ENCODE measurements at regions not wholly inside any gene's neighbourhood (a gene's known extent, or its start where the extent isn't known, plus 50 kb on each side); places are given as distances from the start of the nearest gene placed in this dataset.

GRCh38 chr2:14565666-14566065, 66.9 kb upstream of the LRATD1 start:
- Histone ChIP-seq H3K9me3 (ENCODE audit: insufficient read depth, low read length) (no peaks in the 10 kb centered on the region), H4K20me1 (ENCODE audit: low read depth, low read length) (no peaks in the 10 kb centered on the region), H3K36me3 (ENCODE audit: low read length) (no peaks in the 10 kb centered on the region), H3K4me3 (ENCODE audit: insufficient read depth, low read length, poor library complexity, severe bottlenecking) (no peak overlapping the region), H3K27ac (ENCODE audit: low read depth, low read length) (no peak overlapping the region), H3K79me2 (ENCODE audit: insufficient read depth, low read length) (no peaks in the 10 kb centered on the region), H3F3A (ENCODE audit: insufficient read depth) (no peaks in the 10 kb centered on the region), H3K4me2 (ENCODE audit: low read depth, low read length, poor library complexity, severe bottlenecking) (no peak overlapping the region), H2AFZ (ENCODE audit: low read depth, low read length, severe bottlenecking) (no peak overlapping the region), H3K9ac (ENCODE audit: low read length) (no peak overlapping the region), H3K27me3 (ENCODE audit: low read length) (no peaks in the 10 kb centered on the region), H3K9me2 (replicated peaks; ENCODE audit: insufficient read depth, low read length) (no peaks in the 10 kb centered on the region)
- TF ChIP-seq EZH2phosphoT487 (conservative IDR thresholded peaks at IDR 0.05; ENCODE audit: low read length) = no peak
- no peak for TF ChIP-seq CTCF (IDR thresholded peaks at IDR 0.05; ENCODE audit: insufficient read depth, low read length, poor library complexity, severe bottlenecking)

- Histone ChIP-seq H3K9me3 (ENCODE audit: insufficient read depth, low read length) (no peaks in the 10 kb centered on the region), H3K27me3 (ENCODE audit: low read length) (no peaks in the 10 kb centered on the region), H2AFZ (ENCODE audit: low read depth, low read length, severe bottlenecking) (no peak overlapping the region), H3K9me2 (replicated peaks; ENCODE audit: insufficient read depth, low read length) (no peaks in the 10 kb centered on the region), H3K4me2 (ENCODE audit: low read depth, low read length, poor library complexity, severe bottlenecking) (no peak overlapping the region), H4K20me1 (ENCODE audit: low read depth, low read length) (no peaks in the 10 kb centered on the region), H3K4me3 (ENCODE audit: insufficient read depth, low read length, poor library complexity, severe bottlenecking) (no peak overlapping the region), H3F3A (ENCODE audit: insufficient read depth) (no peaks in the 10 kb centered on the region), H3K9ac (ENCODE audit: low read length) (no peak overlapping the region), H3K36me3 (ENCODE audit: low read length) (no peaks in the 10 kb centered on the region), H3K27ac (ENCODE audit: low read depth, low read length) (no peak overlapping the region), H3K79me2 (ENCODE audit: insufficient read depth, low read length) (no peaks in the 10 kb centered on the region)
- TF ChIP-seq CTCF (IDR thresholded peaks at IDR 0.05; ENCODE audit: insufficient read depth, low read length, poor library complexity, severe bottlenecking) = no peak
- TF ChIP-seq EZH2phosphoT487 (conservative IDR thresholded peaks at IDR 0.05; ENCODE audit: low read length) = no peak
Observed at GRCh38 chr2:14567561-14567960, 65.0 kb upstream of the LRATD1 start.

DNA sequence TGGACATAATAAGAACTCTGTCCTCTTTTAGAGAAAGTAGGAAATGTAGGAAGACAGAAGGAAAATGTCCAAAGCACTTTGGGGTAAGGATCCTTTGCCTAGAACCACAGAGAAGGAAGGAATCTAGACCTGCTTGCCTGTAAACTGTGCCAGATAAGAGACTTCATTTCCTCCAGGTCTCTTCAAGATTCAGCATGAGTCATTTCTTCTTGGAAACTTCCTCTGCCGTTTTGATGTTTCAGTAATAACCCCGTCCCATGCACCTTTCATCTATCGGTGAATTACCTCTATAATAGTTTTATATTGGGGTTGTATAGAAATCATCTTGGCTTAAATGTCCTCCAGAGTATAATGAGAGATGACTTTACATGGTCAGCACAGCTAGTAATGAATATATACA, 63.2 kb upstream of the LRATD1 start:
- no peaks in the 10 kb centered on the region for H3K79me2 ChIP-seq (ENCODE audit: insufficient read depth, low read length)
- no peak for TF ChIP-seq CTCF (IDR thresholded peaks at IDR 0.05; ENCODE audit: insufficient read depth, low read length, poor library complexity, severe bottlenecking)
- TF ChIP-seq EZH2phosphoT487 (conservative IDR thresholded peaks at IDR 0.05; ENCODE audit: low read length) = no peak
- no peaks in the 10 kb centered on the region for H3K27me3 ChIP-seq (ENCODE audit: low read length)
- no peaks in the 10 kb centered on the region for H3F3A ChIP-seq (ENCODE audit: insufficient read depth)
- no peaks in the 10 kb centered on the region for H3K9me2 ChIP-seq (replicated peaks; ENCODE audit: insufficient read depth, low read length)
- H4K20me1 ChIP-seq (ENCODE audit: low read depth, low read length) = no peaks in the 10 kb centered on the region
- no peaks in the 10 kb centered on the region for H3K36me3 ChIP-seq (ENCODE audit: low read length)
- no peak overlapping the region for H2AFZ ChIP-seq (ENCODE audit: low read depth, low read length, severe bottlenecking)
- H3K9me3 ChIP-seq (ENCODE audit: insufficient read depth, low read length) = no peaks in the 10 kb centered on the region
- no peak overlapping the region for H3K27ac ChIP-seq (ENCODE audit: low read depth, low read length)
- no peak overlapping the region for H3K4me3 ChIP-seq (ENCODE audit: insufficient read depth, low read length, poor library complexity, severe bottlenecking)
- H3K4me2 ChIP-seq (ENCODE audit: low read depth, low read length, poor library complexity, severe bottlenecking) = no peak overlapping the region
- H3K9ac ChIP-seq (ENCODE audit: low read length) = no peak overlapping the region

- no peak overlapping the region for H3K4me3 ChIP-seq (ENCODE audit: insufficient read depth, low read length, poor library complexity, severe bottlenecking)
- no peaks in the 10 kb centered on the region for H4K20me1 ChIP-seq (ENCODE audit: low read depth, low read length)
- no peaks in the 10 kb centered on the region for H3K9me2 ChIP-seq (replicated peaks; ENCODE audit: insufficient read depth, low read length)
- no peaks in the 10 kb centered on the region for H3F3A ChIP-seq (ENCODE audit: insufficient read depth)
- H3K27me3 ChIP-seq (ENCODE audit: low read length) = no peaks in the 10 kb centered on the region
- no peak overlapping the region for H3K27ac ChIP-seq (ENCODE audit: low read depth, low read length)
- no peak overlapping the region for H2AFZ ChIP-seq (ENCODE audit: low read depth, low read length, severe bottlenecking)
- H3K4me2 ChIP-seq (ENCODE audit: low read depth, low read length, poor library complexity, severe bottlenecking) = no peak overlapping the region
- TF ChIP-seq CTCF (IDR thresholded peaks at IDR 0.05; ENCODE audit: insufficient read depth, low read length, poor library complexity, severe bottlenecking) = no peak
- TF ChIP-seq EZH2phosphoT487 (conservative IDR thresholded peaks at IDR 0.05; ENCODE audit: low read length) = no peak
- H3K9ac ChIP-seq (ENCODE audit: low read length) = no peak overlapping the region
- no peaks in the 10 kb centered on the region for H3K79me2 ChIP-seq (ENCODE audit: insufficient read depth, low read length)
- no peaks in the 10 kb centered on the region for H3K9me3 ChIP-seq (ENCODE audit: insufficient read depth, low read length)
- H3K36me3 ChIP-seq (ENCODE audit: low read length) = no peaks in the 10 kb centered on the region
Observed at GRCh38 chr2:14572633-14573032, 59.9 kb upstream of the LRATD1 start.
